IPS DF 4.7 (cell line): ENCODE measurements at regions not wholly inside any gene's neighbourhood (a gene's known extent, or its start where the extent isn't known, plus 50 kb on each side); places are given as distances from the start of the nearest gene placed in this dataset.
"Not testable (repeated sequence)": the region's sequence is repeated elsewhere in the genome, so short reads cannot be mapped to it uniquely, and the experiment has no call there.

Source experiments
- DNase-seq: peaks from one replicate; pipeline ENCODE4 v3.0.0-alpha.2; 2013; ENCODE audit warnings: low spot score; ENCODE audit errors: extremely low read depth

DNA sequence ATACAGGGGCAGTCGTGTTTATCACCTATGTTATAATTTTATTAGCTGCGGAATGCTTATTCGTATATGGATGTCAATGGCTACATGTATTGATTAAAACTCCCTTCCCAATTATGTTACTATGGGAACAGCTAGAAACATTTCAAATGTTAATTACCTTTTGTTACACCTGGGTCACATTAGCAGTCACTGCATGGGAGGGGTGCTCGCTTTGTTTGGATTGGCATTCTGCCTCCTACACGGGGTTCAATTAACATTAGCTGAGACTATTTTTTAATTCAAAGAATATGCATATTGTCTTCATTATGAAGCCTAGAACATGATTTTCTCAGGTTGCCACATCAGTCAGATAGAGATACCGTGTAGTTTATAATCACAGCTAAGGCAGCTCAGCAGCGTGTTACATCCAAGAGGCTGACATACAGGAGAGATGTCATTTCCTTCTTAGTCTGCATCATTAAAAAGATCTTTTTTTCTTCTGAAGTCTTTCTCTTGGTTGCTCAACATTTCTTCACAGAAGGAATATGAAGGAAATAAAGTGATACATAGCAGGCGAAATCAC is 76.2 kb upstream of the RPS6KA2 start:
- no peak for DNase-seq

- not testable (repeated sequence) for DNase-seq
Measured at GRCh38 chr6:166701424-166701823, 74.4 kb upstream of the RPS6KA2 start.

DNA sequence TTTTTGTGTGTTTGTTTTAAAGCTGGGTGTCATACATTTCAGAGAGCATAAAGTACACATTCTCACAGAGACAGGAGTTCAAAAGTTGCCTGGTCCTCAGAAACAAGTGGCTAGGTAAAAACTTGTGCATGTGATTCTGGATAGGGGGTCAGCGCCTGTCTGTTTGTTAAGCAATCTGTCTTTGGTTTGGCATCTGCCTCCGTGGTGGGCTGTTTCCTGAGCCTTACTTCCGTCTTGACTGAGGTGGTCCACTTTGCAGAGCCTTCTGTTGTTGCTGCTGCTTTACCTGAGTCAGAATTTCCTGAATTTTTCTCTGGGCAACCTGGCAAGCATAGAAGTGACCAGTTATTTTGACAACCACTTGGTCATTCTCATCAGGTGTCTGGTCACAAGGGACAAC is 73.8 kb upstream of the RPS6KA2 start:
- DNase-seq: not testable (repeated sequence)

- no peak for DNase-seq
Measured at GRCh38 chr6:166697113-166697512, 70.1 kb upstream of the RPS6KA2 start.

- no peak for DNase-seq
Measured at GRCh38 chr6:166693880-166694279, 66.8 kb upstream of the RPS6KA2 start.

- DNase-seq: no peak
Measured at GRCh38 chr6:166692723-166693302, 65.8 kb upstream of the RPS6KA2 start.

GRCh38 chr6:166691746-166692145 is 64.7 kb upstream of the RPS6KA2 start:
- DNase-seq: no peak

- DNase-seq: no peak
Measured at GRCh38 chr6:166691199-166691598, 64.1 kb upstream of the RPS6KA2 start.

GRCh38 chr6:166689687-166690086 is 62.6 kb upstream of the RPS6KA2 start:
- DNase-seq: no peak

DNA sequence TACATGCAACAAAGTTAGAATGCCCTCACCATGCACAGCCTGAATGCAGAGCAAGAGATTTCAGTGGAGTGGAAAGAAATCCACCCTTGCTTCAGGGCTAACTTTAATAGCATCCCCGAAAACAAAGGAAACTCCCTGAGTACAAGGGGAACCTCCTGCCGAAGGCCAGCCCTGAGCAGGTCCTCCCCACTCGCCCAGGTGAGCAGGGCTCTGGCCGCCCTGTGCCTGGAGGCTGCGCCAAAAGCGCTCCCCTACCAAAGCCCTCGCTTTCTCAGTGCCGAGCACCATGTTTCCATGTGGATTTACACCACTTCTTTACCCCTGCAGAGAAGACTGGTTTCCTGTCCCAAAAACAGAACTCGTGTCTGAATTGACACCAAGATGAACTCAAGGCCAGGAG is 61.9 kb upstream of the RPS6KA2 start:
- DNase-seq: no peak

- DNase-seq: no peak
Measured at GRCh38 chr6:166687879-166688205, 60.8 kb upstream of the RPS6KA2 start.

- DNase-seq: no peak
Measured at GRCh38 chr6:166687070-166687878, 60.2 kb upstream of the RPS6KA2 start.

GRCh38 chr6:166686317-166686716 is 59.3 kb upstream of the RPS6KA2 start:
- no peak for DNase-seq

DNA sequence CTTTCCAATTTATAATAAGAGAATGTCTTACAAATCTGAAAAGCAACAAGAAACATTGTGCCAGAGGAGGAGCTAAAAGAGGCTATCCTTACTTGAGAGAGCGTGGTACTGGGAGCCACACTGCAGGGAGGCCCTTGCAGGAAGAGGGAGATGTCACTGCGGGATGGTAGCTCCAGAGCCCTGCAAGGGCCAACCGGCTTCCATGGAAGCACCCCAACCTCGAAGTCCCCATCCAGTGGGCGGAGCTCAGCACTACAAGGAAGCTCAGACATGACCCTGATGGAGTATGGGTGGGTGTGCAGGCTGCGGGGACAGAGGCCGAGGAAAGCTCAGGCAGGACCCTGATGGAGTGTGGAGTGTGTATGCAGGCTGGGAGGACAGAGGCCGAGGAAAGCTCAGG is 57.8 kb upstream of the RPS6KA2 start:
- no peak for DNase-seq

DNA sequence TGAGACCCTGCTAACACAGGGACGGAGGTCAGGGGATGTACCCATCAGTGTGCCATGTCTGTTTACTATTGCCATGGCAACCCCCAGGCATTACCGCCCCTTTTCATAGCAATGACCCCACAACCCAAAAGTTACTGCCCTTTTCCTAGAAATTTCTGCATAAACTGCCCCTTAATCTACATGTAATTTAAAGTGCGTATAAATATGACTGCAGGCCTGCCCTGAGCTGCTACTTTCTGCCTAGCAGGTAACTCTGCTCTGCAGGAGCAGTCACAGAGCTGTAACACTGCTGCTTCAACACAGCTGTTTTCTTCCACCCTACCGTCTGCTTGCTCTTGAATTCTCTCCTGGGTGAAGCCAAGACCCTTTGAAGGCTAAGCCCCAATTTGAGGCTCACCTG is 57.1 kb upstream of the RPS6KA2 start:
- DNase-seq: no peak

GRCh38 chr6:166683477-166683876 is 56.4 kb upstream of the RPS6KA2 start:
- DNase-seq: no peak

DNA sequence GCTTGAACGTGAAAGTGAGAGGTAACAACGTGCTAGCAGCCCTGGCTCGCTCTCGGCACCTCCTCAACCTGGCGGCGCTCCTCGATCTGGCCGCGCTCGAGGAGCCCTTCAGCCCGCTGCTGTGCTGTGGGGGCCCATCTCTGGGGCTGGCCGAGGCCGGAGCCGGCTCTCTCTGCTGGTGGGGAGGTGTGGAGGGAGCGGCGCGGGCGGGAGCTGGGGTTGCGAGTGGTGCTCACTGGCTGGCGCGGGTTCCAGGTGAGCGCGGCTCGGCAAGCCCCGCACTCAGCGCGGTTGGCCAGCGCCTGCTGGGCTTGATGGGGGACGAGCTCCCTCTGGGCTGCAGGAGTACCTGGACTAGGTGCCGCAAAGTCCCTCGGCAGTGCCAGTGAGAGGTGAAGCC is 52.5 kb upstream of the RPS6KA2 start:
- no peak for DNase-seq

GRCh38 chr6:166678426-166678825 is 51.4 kb upstream of the RPS6KA2 start:
- DNase-seq: no peak

DNA sequence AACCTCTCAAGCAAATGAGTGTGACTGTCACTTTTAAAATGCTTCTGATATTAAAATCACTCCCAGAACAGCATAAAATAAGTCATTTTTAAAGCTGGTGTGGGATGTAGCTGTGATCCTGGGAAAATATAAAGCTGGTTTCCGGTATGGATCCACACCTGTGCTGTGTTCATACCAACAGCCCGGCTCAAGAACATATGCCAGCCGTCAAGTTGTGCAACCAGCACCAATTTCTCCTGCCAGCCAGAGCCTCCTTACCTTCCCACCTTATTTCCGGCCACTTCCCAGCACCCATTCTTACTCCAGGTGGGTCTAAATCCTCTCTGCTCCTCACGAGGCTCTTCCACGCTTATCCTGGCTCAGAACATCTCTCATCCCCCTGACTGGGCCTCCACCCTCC is 50.9 kb upstream of the RPS6KA2 start:
- no peak for DNase-seq
